Liver (tissue), 8 donors: ENCODE measurements at regions not wholly inside any gene's neighbourhood (a gene's known extent, or its start where the extent isn't known, plus 50 kb on each side); places are given as distances from the start of the nearest gene placed in this dataset.

Experiments
- DNase-seq: peaks from one replicate; pipeline ENCODE4 v3.0.0-alpha.2; 2017; ENCODE audit warnings: low spot score
- H3K27ac ChIP-seq, 2 donors: one replicate each; pipeline ENCODE4 v1.7.0; 2013; ENCODE audit warnings: inconsistent platforms in 2 of 2, low read length in 2 of 2, control low read depth in 1 of 2, low read depth in 1 of 2, mild to moderate bottlenecking in 1 of 2
- H3K27me3 ChIP-seq, 4 donors: one replicate each; pipeline versions ENCODE4 v1.6.1 to v1.7.0; 2013; ENCODE audit warnings: low read length in 3 of 4, inconsistent platforms in 1 of 4, mild to moderate bottlenecking in 1 of 4, moderate library complexity in 1 of 4; ENCODE audit not compliant: control insufficient read depth in 4 of 4, insufficient read depth in 4 of 4
- H3K36me3 ChIP-seq, 4 donors: one replicate each; pipeline versions ENCODE4 v1.6.1 to v1.7.0; 2013; ENCODE audit warnings: low read length in 3 of 4, mild to moderate bottlenecking in 3 of 4, low read depth in 1 of 4, moderate library complexity in 1 of 4; ENCODE audit not compliant: control insufficient read depth in 4 of 4, insufficient read depth in 3 of 4
- H3K4me1 ChIP-seq, 4 donors: one replicate each; pipeline versions ENCODE4 v1.6.1 to v1.7.0; 2013; ENCODE audit warnings: low read length in 3 of 4, mild to moderate bottlenecking in 3 of 4, moderate library complexity in 1 of 4; ENCODE audit not compliant: control insufficient read depth in 4 of 4, insufficient read depth in 4 of 4
- H3K4me3 ChIP-seq, 3 donors: one replicate each; pipeline versions ENCODE4 v1.6.1 to v1.7.0; 2013; ENCODE audit warnings: low read length in 3 of 3, control low read depth in 1 of 3, low read depth in 1 of 3, mild to moderate bottlenecking in 1 of 3
- H3K9ac ChIP-seq, 2 donors: one replicate each; pipeline ENCODE4 v1.7.0; 2013; ENCODE audit warnings: low read length in 2 of 2, mild to moderate bottlenecking in 2 of 2, moderate library complexity in 2 of 2, control low read depth in 1 of 2, low read depth in 1 of 2
- H3K9me3 ChIP-seq, 4 donors: one replicate each; pipeline versions ENCODE4 v1.6.1 to v1.7.0; 2013; ENCODE audit warnings: low read length in 3 of 4; ENCODE audit not compliant: control insufficient read depth in 4 of 4
- EGR1 ChIP-seq, 2 donors: IDR thresholded peaks; 2 replicates each; pipeline ENCODE4 v1.6.1; 2016 to 2018; ENCODE audit warnings: antibody characterized with exemption in 2 of 2, low read depth in 2 of 2
- FOXA1 ChIP-seq: IDR thresholded peaks from 2 replicates; pipeline ENCODE4 v1.6.1; 2016; ENCODE audit warnings: antibody characterized with exemption
- FOXA2 ChIP-seq: IDR thresholded peaks from 2 replicates; pipeline ENCODE4 v1.6.1; 2016; ENCODE audit warnings: antibody characterized with exemption
- GABPA ChIP-seq, 2 donors: IDR thresholded peaks in 1 of 2; conservative IDR thresholded peaks in 1 of 2; 2 replicates each; pipeline ENCODE4 v1.6.1; 2016; ENCODE audit warnings: antibody characterized with exemption in 2 of 2, mild to moderate bottlenecking in 1 of 2, moderate library complexity in 1 of 2
- HNF4A ChIP-seq, 2 donors: conservative IDR thresholded peaks; 2 replicates each; pipeline ENCODE4 v1.6.1; 2016; ENCODE audit warnings: antibody characterized with exemption in 2 of 2, mild to moderate bottlenecking in 2 of 2
- HNF4G ChIP-seq: IDR thresholded peaks from 2 replicates; pipeline ENCODE4 v1.6.1; 2016; ENCODE audit warnings: antibody characterized with exemption
- JUND ChIP-seq, 2 donors: IDR thresholded peaks; 2 replicates each; pipeline ENCODE4 v1.6.1; 2016; ENCODE audit warnings: antibody characterized with exemption in 2 of 2
- NR2F2 ChIP-seq: IDR thresholded peaks from 2 replicates; pipeline ENCODE4 v1.6.1; 2016; ENCODE audit warnings: antibody characterized with exemption
- RAD21 ChIP-seq, 2 donors: IDR thresholded peaks; 2 replicates each; pipeline ENCODE4 v1.6.1; 2016; ENCODE audit warnings: antibody characterized with exemption in 2 of 2, mild to moderate bottlenecking in 2 of 2
- RXRA ChIP-seq, 2 donors: IDR thresholded peaks; 2 replicates each; pipeline ENCODE4 v1.6.1; 2017 to 2018; ENCODE audit warnings: antibody characterized with exemption in 2 of 2, mild to moderate bottlenecking in 1 of 2
- SP1 ChIP-seq: IDR thresholded peaks from 2 replicates; pipeline ENCODE4 v1.6.1; 2018; ENCODE audit warnings: antibody characterized with exemption, mild to moderate bottlenecking
- TAF1 ChIP-seq: conservative IDR thresholded peaks from 2 replicates; pipeline ENCODE4 v1.6.1; 2016; ENCODE audit warnings: antibody characterized with exemption, mild to moderate bottlenecking
- YY1 ChIP-seq: IDR thresholded peaks from 2 replicates; pipeline ENCODE4 v1.6.1; 2016; ENCODE audit warnings: antibody characterized with exemption, mild to moderate bottlenecking
- WGBS: extraction: QIAGEN DNeasy Blood & Tissue Kit; methylation state at CpG from one replicate; pipeline ENCODE4 v1.1.7; 2013; 5-methylcytosine and 5-hydroxymethylcytosine counted together
- TF ChIP-seq, protein P1 (sequence below): IDR thresholded peaks from 2 replicates; pipeline ENCODE4 v1.6.1; 2016; ENCODE audit warnings: antibody characterized with exemption
- TF ChIP-seq, protein P2 (sequence below): IDR thresholded peaks from 2 replicates; pipeline ENCODE4 v1.6.1; 2016; ENCODE audit warnings: antibody characterized with exemption
- TF ChIP-seq, protein P3 (sequence below): fragments of 150-350 bp; IDR thresholded peaks from 2 replicates; pipeline ENCODE4 v1.5.1; 2017; ENCODE audit warnings: improper control_type of control experiment, low read depth, low read length; ENCODE audit not compliant: missing input control
- donor health status: healthy.
- donor health status: healthy.
- donor health status: healthy.
- donor health status: healthy.
- donor health status: healthy.

DNA sequence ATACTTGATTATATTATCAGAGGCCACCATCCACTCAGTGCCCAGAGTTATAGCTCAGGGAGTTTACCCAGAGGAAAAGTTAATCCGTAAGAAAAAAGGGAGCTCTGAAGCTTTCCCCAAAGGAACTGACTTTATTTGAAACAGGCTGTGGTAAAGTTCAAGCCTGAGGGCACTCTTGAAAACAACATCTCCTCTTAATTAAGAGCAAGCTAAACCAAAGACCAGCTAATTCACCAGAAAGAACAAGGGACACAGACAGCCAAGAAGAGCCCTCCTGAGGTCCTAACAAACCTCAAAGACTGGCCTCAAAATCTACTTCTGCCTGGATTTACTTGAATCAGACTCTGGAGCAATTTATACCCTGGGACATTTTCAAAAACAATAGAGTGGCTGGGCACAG lies 159.6 kb upstream of the CHST15 start:
- no peak overlapping the region for H3K9ac ChIP-seq
- TF ChIP-seq EGR1 (IDR thresholded peaks at IDR 0.05; ENCODE audit: low read depth in 2 of 2): no peak
- TF ChIP-seq SP1: no peak
- H3K36me3 ChIP-seq: no peaks in the 10 kb centered on the region
- peaks cover 0 to 4% (median under 1%) of the 10 kb centered on the region in 4 donors for H3K4me1 ChIP-seq
- H3K4me3 ChIP-seq: no peak overlapping the region
- H3K27ac ChIP-seq: no peak overlapping the region
- H3K9me3 ChIP-seq: no peaks in the 10 kb centered on the region
- DNase-seq: no peak
- 70% methylated on average over 1 of the region's 1 CpG for whole genome bisulfite sequencing
- no peaks in the 10 kb centered on the region for H3K27me3 ChIP-seq

DNA sequence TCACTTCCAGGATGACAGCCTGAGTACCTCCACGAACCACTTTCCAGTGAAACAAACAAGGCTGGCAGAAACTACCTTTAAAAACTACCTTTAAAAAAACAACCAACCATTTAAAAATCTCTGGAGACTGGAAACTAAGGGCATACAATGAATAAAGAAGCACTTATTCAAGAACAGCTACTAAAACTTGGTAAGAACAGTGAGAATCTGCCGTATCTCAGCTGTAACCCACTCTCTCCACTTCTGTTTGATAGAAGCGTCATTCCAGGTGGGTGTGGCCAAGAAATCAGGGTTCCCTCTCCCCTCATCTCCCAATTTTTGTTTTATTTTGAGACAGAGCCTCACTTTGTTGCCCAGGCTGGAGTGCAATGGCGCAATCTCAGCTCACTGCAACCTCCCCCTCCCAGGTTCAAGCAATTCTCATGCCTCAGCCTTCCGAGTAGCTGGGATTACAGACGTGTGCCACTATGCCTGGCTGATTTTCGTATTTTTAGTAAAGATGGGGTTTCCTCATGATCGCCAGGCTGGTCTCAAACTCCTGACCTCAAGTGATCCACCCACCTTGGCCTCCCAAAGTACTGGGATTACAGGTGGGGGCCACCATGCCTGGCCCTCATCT lies 158.8 kb upstream of the CHST15 start:
- Histone ChIP-seq H3K36me3 (no peaks in the 10 kb centered on the region), H3K4me1 (peaks cover 0 to 4% (median under 1%) of the 10 kb centered on the region in 4 donors), H3K9me3 (no peaks in the 10 kb centered on the region), H3K9ac (no peak overlapping the region), H3K27ac (no peak overlapping the region), H3K4me3 (no peak overlapping the region), H3K27me3 (no peaks in the 10 kb centered on the region)
- 76% methylated on average over 8 of the region's 8 CpGs for WGBS
- no peak for DNase-seq
- TF ChIP-seq EGR1 (IDR thresholded peaks at IDR 0.05; ENCODE audit: low read depth in 2 of 2) (no peak), JUND (IDR thresholded peaks at IDR 0.05) (no peak)

DNA sequence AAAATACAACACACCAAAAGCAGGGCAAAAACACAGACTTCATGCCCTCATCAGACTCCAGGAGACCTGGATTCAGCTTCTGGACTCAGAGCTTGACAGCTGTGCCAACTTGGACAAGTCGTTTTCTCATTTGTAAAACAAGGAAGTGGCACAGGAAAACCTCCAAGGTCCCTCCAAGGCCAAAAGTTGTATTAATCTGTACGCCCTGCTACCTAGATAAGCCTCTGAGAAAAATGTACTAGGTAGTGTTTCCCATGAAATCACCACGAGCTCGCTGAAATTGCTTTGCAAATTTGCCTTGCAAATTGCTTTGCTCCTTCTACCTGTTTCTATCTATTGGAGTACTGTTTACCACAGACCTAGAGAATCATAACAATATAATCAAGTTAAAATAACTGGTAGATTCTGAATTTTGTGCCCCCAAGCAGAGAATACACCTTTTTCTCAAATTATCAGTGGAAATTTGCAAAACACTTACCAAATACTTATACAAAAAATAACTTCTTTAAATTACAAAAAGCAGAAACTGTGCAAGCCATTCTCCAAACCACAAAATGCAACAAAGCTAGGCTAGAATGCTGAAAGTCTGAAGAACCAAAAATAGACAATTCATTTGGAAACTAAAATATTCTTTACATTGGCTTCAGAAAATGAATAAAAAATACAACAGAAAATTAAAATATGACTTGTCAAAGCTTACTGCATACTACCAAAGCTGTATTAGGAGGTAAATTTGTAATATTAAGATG lies 158.1 kb upstream of the CHST15 start:
- WGBS: 46% methylated on average over 4 of the region's 4 CpGs
- Histone ChIP-seq H3K27me3 (no peaks in the 10 kb centered on the region), H3K36me3 (no peaks in the 10 kb centered on the region), H3K27ac (no peak overlapping the region), H3K4me1 (peaks cover 0 to 4% (median under 1%) of the 10 kb centered on the region in 4 donors), H3K9me3 (no peaks in the 10 kb centered on the region), H3K9ac (no peak overlapping the region), H3K4me3 (no peak overlapping the region)
- no peak for DNase-seq
- TF ChIP-seq HNF4G (no peak), JUND (IDR thresholded peaks at IDR 0.05) (no peak), TAF1 (no peak), FOXA2 (no peak), NR2F2 (no peak), SP1 (no peak), RAD21 (IDR thresholded peaks at IDR 0.05) (no peak), YY1 (no peak), HNF4A (conservative IDR thresholded peaks at IDR 0.05) (no peak), GABPA (IDR thresholded peaks at IDR 0.05 in 1 of 2, conservative IDR thresholded peaks at IDR 0.05 in 1 of 2) (no peak), RXRA (IDR thresholded peaks at IDR 0.05) (no peak), FOXA1 (no peak)
- TF ChIP-seq, protein P1, sequence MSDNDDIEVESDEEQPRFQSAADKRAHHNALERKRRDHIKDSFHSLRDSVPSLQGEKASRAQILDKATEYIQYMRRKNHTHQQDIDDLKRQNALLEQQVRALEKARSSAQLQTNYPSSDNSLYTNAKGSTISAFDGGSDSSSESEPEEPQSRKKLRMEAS: no peak
- TF ChIP-seq, protein P2, sequence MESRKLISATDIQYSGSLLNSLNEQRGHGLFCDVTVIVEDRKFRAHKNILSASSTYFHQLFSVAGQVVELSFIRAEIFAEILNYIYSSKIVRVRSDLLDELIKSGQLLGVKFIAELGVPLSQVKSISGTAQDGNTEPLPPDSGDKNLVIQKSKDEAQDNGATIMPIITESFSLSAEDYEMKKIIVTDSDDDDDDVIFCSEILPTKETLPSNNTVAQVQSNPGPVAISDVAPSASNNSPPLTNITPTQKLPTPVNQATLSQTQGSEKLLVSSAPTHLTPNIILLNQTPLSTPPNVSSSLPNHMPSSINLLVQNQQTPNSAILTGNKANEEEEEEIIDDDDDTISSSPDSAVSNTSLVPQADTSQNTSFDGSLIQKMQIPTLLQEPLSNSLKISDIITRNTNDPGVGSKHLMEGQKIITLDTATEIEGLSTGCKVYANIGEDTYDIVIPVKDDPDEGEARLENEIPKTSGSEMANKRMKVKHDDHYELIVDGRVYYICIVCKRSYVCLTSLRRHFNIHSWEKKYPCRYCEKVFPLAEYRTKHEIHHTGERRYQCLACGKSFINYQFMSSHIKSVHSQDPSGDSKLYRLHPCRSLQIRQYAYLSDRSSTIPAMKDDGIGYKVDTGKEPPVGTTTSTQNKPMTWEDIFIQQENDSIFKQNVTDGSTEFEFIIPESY: no peak
- TF ChIP-seq, protein P3, sequence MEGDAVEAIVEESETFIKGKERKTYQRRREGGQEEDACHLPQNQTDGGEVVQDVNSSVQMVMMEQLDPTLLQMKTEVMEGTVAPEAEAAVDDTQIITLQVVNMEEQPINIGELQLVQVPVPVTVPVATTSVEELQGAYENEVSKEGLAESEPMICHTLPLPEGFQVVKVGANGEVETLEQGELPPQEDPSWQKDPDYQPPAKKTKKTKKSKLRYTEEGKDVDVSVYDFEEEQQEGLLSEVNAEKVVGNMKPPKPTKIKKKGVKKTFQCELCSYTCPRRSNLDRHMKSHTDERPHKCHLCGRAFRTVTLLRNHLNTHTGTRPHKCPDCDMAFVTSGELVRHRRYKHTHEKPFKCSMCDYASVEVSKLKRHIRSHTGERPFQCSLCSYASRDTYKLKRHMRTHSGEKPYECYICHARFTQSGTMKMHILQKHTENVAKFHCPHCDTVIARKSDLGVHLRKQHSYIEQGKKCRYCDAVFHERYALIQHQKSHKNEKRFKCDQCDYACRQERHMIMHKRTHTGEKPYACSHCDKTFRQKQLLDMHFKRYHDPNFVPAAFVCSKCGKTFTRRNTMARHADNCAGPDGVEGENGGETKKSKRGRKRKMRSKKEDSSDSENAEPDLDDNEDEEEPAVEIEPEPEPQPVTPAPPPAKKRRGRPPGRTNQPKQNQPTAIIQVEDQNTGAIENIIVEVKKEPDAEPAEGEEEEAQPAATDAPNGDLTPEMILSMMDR: no peak
